ENCODE measurements at regions not wholly inside any gene's neighbourhood (a gene's known extent, or its start where the extent isn't known, plus 50 kb on each side); places are given as distances from the start of the nearest gene placed in this dataset.

GRCh38 chr7:30221764-30222163, 62.6 kb upstream of the ZNRF2 start:
- H4K20me1 ChIP-seq (ENCODE audit: low read depth, low read length) = no peaks in the 10 kb centered on the region
- TF ChIP-seq EZH2phosphoT487 (conservative IDR thresholded peaks at IDR 0.05; ENCODE audit: low read length) (no peak), CTCF (IDR thresholded peaks at IDR 0.05; ENCODE audit: insufficient read depth, low read length, poor library complexity, severe bottlenecking) (no peak)

GRCh38 chr7:30222515-30223215, 61.7 kb upstream of the ZNRF2 start:
- TF ChIP-seq CTCF (IDR thresholded peaks at IDR 0.05; ENCODE audit: insufficient read depth, low read length, poor library complexity, severe bottlenecking) (no peak), EZH2phosphoT487 (conservative IDR thresholded peaks at IDR 0.05; ENCODE audit: low read length) (no peak)
- Histone ChIP-seq H2AFZ (ENCODE audit: low read depth, low read length, severe bottlenecking) (no peak overlapping the region), H3K4me2 (ENCODE audit: low read depth, low read length, poor library complexity, severe bottlenecking) (no peak overlapping the region), H3K9me2 (replicated peaks; ENCODE audit: insufficient read depth, low read length) (no peaks in the 10 kb centered on the region), H3K36me3 (ENCODE audit: low read length) (peaks cover 18% of the 10 kb centered on the region), H4K20me1 (ENCODE audit: low read depth, low read length) (no peaks in the 10 kb centered on the region), H3F3A (ENCODE audit: insufficient read depth) (0 out of 2 replicates have a peak, but pooled peaks cover 3% of the 10 kb centered on the region), H3K9me3 (ENCODE audit: insufficient read depth, low read length) (peaks cover 9% of the 10 kb centered on the region; the same call in 1 of the 2 replicates), H3K79me2 (ENCODE audit: insufficient read depth, low read length) (no peaks in the 10 kb centered on the region), H3K4me3 (ENCODE audit: insufficient read depth, low read length, poor library complexity, severe bottlenecking) (no peak overlapping the region), H3K27me3 (ENCODE audit: low read length) (no peaks in the 10 kb centered on the region), H3K27ac (ENCODE audit: low read depth, low read length) (no peak overlapping the region), H3K9ac (ENCODE audit: low read length) (no peak overlapping the region)

More at GRCh38 chr7:30221764-30222163, 62.6 kb upstream of the ZNRF2 start:
- Histone ChIP-seq H3K36me3 (ENCODE audit: low read length) (peaks cover 18% of the 10 kb centered on the region), H3K9ac (ENCODE audit: low read length) (no peak overlapping the region), H3K4me3 (ENCODE audit: insufficient read depth, low read length, poor library complexity, severe bottlenecking) (no peak overlapping the region), H3K9me2 (replicated peaks; ENCODE audit: insufficient read depth, low read length) (no peaks in the 10 kb centered on the region), H2AFZ (ENCODE audit: low read depth, low read length, severe bottlenecking) (no peak overlapping the region), H3K79me2 (ENCODE audit: insufficient read depth, low read length) (no peaks in the 10 kb centered on the region), H3F3A (ENCODE audit: insufficient read depth) (no peaks in the 10 kb centered on the region), H3K4me2 (ENCODE audit: low read depth, low read length, poor library complexity, severe bottlenecking) (no peak overlapping the region), H3K9me3 (ENCODE audit: insufficient read depth, low read length) (peaks cover 9% of the 10 kb centered on the region; the same call in 1 of the 2 replicates), H3K27ac (ENCODE audit: low read depth, low read length) (no peak overlapping the region), H3K27me3 (ENCODE audit: low read length) (no peaks in the 10 kb centered on the region)

GRCh38 chr7:30223896-30224295, 60.5 kb upstream of the ZNRF2 start:
- Histone ChIP-seq H3K27ac (ENCODE audit: low read depth, low read length) (no peak overlapping the region), H3K9me2 (replicated peaks; ENCODE audit: insufficient read depth, low read length) (no peaks in the 10 kb centered on the region), H3K36me3 (ENCODE audit: low read length) (peaks cover 10% of the 10 kb centered on the region; the same call in 1 of the 2 replicates), H3K9me3 (ENCODE audit: insufficient read depth, low read length) (peaks cover 9% of the 10 kb centered on the region; the same call in 1 of the 2 replicates), H4K20me1 (ENCODE audit: low read depth, low read length) (no peaks in the 10 kb centered on the region), H3K4me3 (ENCODE audit: insufficient read depth, low read length, poor library complexity, severe bottlenecking) (no peak overlapping the region), H3K27me3 (ENCODE audit: low read length) (no peaks in the 10 kb centered on the region), H2AFZ (ENCODE audit: low read depth, low read length, severe bottlenecking) (no peak overlapping the region), H3K4me2 (ENCODE audit: low read depth, low read length, poor library complexity, severe bottlenecking) (no peak overlapping the region), H3K79me2 (ENCODE audit: insufficient read depth, low read length) (no peaks in the 10 kb centered on the region), H3K9ac (ENCODE audit: low read length) (no peak overlapping the region), H3F3A (ENCODE audit: insufficient read depth) (0 out of 2 replicates have a peak, but pooled peaks cover 3% of the 10 kb centered on the region)
- TF ChIP-seq EZH2phosphoT487 (conservative IDR thresholded peaks at IDR 0.05; ENCODE audit: low read length) = no peak
- TF ChIP-seq CTCF (IDR thresholded peaks at IDR 0.05; ENCODE audit: insufficient read depth, low read length, poor library complexity, severe bottlenecking) = no peak
